HG03565 (cell line): ENCODE measurements at regions not wholly inside any gene's neighbourhood (a gene's known extent, or its start where the extent isn't known, plus 50 kb on each side); places are given as distances from the start of the nearest gene placed in this dataset.

Source experiments
- ATAC-seq: cut with Tn5 transposase; IDR thresholded peaks from one replicate; pipeline ENCODE4 v1.9.1; 2021; ENCODE audit warnings: mild to moderate bottlenecking, moderate library complexity; ENCODE audit not compliant: unreplicated experiment

DNA sequence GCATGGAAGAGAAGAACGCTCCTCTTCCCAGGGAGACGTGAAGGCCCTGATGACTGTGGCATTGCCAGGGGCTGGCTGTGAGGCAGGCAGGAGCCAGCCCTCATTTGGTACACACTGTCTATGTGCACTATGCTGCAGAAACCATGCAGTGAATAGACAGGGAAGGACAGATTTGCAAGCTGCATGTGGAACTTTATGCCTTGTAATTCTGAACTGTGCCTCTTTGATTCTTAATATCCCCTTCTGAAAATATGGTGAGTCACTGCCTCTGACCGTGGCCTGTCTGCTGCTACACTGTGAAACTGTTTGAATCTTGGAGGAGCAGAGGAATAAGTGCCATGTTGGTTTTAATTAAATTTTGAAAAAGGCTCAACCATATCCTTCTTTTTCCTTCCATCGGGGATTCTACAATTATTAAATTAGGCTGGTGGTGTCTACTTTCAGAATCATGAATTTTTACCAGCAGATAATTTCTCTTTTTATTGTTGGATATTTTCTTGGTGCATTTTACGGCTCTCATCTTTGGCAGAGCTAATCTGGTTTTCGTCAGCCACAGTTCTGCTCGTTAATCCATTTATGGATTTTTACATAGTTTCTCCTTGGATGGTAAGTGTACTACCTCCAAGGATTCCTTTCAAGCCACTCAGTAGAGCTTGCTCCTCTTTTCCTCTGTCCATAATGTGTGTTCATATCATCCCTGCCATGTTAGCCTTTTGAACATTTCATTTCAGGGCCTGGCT is 301.0 kb upstream of the SLC35B3 start:
- no peak for ATAC-seq

DNA sequence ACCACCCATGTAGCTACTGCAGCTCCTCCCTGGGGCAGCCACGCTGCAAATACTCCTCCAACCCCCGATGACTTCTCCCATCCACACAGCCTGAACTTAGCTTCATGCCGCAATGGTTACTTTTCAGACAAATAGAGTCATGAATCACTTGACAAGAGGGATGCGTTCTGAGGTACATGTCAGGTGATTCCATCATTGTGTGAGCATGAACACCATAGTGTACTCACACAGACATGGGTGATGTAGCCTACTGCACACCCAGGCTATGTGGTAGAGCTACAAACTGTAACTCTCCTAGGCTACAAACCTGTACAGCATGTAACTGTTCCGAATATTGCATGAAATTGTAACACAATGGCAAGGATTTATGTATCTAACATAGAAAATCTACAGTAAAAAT is 298.5 kb upstream of the SLC35B3 start:
- no peak for ATAC-seq

DNA sequence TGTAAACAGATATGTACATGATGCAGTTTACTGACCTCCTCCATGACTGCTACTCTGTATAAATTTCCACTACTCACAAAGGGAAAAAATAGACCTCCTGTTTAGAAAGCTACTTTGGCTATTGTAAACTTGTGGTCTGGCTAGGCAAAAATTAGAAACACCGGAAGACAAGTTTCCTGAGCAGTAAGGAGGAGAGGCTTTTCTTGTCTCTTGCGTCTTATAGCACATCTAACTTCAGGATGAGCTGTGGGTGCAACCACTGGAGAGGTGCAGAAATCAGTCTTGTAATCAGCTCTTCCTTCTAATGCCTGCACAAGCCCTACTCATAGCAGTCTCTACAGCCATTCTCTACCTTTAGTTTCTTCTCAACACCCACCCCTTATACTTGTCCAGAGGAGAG is 296.5 kb upstream of the SLC35B3 start:
- no peak for ATAC-seq

DNA sequence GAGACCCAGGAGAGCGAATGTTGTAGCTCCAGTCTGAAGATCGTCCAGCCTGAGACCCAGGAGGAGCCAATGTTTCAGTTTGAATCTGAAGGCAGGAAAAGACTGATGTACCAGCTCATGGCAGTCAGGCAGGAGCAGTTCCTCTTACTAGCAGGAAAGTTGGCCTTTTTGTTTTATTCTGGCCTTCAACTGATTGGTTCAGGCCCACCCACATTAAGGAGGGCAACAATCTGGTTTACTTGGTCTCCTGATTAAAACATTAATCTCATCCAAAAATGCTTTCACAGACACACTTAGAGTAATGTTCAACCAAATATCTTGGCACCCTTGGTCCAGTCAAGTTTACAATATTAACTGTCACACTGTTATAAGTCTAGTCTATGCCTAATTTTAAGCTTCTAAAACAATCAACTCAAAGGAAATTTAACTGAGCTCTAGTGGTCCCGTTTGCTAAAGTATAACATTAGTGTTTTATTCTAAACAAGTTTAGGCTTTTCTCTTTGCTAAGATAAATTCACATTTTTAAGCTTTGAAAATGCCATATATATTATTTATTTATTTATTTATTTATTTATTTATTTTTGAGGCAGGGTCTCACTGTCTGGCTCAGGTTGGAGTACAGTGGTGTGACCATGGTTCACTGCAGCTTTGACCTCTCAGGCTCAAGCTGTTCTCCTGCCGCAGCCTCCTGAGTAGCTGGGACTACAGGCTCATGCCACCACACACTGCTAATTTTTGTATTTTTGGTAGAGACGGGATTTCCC is 275.5 kb upstream of the SLC35B3 start:
- no peak for ATAC-seq

DNA sequence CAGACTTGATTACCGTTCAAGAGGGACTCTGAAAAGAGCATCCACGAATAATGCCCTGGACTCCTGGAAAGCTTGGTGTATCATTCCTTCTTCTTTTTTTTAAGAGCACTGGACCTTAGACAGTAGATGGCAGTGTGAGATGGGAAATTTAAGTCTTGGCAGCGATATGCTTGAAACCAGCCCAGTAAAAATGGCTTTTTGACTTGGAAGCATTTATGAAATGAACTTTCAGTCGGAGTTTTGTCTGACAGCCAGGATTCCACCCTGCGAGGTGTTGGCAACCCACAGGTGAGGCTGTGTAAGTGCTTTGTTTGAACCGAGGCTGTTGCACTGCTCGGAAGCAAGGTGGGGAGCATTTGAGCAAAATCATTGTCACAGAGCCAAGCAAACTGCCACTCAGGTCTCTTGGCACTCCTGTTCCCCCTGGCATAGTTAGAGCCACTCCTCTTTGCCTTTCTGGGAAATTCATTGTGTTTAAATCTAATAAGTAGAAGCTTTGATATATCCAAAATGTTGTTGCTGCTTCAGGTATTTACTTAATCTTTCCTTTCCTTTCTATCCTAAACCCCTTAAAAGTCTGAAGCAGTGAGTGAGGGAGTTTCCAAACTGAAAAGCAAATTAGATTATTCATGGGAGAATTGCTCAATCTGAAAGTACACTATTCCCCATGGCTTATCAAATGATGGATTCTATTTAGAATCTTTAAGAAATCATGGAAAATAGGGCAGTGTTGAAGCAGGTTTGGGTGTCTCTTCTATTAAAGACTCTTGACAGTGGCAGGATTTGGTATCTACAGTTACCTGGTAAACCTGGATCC is 272.8 kb upstream of the SLC35B3 start:
- ATAC-seq: no peak

DNA sequence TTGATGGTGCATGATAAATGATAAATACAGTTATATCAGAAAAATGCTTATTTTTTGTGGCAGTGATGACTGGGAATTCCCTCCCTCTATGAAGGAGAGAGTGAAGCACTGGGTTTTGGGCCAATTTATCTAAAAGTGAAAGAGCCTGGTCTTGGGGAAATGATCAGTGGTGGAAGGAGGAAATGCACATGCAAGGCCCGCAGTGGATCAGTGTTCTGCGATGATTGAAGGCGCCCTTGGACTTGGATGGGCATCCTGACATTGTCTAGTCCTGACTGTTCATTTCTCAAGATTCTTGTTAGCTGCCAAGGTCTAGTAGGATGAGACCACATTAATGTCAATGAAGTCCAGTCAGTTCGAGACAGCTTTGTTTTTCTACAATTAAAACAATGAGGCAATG is 272.0 kb upstream of the SLC35B3 start:
- no peak for ATAC-seq

DNA sequence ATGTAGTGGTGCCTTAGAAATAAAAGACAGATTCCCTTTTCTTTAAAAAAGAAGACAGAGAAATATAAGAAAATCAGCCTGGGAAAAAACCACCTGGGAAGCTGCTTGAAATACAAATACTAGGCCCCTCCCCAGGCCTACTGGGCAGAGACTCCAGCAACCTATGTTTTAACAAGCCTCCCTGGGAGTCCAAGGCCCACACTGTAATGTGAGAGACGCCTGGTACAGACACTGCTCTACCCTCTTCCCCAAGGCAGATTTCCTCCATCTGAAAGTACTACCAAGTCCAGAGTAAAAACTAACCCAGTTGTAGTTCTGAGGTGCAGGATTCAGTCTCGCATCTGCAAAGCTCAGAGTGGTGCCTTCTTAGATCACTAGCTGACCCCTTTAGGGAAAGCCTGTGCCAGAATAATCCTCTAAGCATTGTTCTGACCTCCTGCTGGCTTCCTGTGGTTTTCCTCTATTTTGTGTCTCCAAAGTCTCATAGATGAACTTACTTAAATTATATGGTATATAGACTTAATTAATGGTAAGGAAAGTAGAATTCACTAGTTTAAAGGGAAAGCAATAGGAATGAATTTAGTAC is 270.2 kb upstream of the SLC35B3 start:
- ATAC-seq: no peak

DNA sequence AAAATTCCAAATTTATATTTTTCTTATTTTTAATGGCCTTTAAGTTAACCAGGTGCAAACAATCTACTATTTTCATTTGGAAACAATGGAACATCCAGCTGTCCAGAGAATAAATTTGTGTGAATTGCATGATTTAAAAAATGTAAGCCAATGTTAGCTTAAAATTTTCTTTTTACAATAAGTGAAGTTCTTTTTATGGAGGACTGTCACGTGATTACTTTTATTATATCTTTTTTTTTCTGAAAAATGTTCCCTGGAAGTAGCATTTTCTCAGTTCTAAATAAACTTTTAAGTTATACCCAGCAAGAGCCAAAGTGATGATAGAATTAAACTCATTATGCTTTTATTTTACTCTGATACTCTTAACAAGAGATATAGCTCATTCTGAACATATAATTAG is 267.7 kb upstream of the SLC35B3 start:
- no peak for ATAC-seq

DNA sequence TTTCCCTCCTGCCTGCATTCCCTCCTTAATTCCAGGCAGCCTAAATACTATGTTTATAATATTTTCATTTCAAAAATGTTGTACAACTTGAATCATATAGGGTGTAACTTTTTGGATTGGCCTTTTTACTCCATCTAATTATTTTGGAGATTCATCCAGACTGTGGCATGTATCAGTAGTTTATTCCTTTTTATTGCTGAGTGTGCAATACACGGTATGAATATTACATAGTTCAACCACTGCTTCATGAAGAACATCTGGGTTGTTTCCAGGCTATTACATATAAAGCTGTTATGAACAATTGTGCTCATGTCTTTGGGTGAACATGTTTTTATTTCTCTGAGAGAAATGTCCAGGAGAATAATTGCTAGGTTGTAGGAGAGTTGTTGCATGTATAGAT is 253.5 kb upstream of the SLC35B3 start:
- no peak for ATAC-seq

DNA sequence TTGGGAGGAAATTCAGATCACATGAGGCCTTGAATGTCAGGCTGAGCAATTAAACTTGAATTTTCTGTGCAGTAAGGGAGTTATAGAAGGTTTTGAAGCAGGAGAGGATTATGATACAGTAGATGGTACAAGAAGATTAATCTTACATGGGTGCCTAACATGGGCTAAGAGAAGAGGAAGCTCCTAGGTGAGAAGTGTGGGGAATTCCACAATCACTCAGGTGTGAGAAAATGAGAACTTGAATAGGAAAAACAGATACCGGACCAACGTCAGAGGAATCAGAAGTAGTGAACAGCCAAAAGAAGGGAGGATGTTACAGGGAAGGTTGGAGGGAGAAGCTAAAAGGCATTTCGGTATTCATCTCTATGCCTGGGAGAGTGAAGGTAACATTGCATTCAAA is 250.7 kb upstream of the SLC35B3 start:
- no peak for ATAC-seq

DNA sequence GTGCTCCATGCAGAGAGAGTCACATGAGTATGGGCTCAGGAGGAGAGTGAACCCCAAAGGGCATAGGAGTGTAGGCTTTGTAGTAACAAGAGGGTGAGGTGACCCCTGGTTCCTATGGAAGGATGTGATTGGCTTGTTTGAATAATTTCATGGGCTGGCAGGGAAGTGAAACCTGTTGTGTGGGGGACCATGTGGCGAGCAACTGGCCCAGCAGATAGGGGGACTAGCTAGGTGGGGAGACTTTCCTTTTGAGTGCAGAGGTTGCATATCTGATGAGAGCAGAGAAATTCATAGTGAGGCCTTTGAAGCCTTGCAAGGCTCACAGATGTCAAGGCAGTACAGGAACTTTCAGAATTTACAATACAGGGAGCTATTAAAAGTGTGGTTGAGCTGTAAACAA is 247.9 kb upstream of the SLC35B3 start:
- peak; percentile 42 for ATAC-seq

DNA sequence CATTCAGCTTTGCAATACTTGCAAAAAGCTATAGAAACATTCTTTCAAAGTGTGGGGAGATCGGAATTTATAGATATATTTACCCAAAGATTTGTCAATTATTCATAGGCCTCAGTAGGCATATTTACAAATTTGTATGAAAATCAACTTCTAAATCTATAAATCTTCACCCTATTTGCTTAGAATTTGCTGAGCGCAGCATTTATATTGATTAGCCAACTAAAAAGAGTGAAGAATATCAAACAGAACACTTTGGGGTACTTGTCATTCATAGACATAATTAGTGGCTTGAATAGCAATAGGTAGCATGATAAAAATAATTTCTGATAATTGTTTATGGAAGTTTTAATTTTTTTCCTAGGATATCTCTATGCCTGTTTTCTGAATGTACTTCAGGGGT is 244.5 kb upstream of the SLC35B3 start:
- ATAC-seq: no peak

DNA sequence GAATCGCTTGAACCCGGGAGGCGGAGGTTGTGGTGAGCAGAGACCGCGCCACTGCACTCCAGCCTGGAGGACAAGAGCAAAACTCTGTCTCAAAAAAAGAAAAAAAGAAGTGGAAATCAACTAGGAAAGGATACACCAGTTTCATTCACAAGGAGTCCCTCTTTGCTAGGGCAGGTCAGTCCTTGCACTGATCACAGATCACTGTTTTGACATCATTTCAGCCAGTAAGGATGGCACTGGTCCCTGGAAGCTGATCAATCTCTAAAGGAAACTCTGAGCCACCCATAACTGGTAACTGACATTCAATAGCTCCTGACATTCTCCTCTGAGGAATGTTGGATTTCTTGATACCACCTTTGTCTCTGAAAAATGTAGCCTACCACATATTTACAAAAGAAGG is 243.1 kb upstream of the SLC35B3 start:
- ATAC-seq: no peak

DNA sequence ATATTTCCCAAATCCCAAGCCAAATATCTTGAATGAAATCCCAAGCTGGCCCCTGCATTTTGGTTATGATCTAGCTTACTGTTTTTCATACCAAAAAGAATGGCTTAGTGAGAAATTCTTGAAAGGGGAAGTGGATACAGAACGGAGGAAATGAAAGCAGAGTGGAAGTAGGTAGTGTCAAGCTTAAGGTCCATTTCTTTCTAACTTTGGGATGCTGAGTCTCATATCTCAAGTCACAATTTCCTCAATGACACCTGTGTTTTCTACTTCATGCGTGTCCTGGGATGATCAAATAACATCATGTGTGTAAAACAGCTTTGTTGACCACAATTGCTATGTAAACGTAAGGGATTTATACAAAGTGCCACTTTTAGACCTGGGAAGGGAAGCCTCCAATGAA is 238.8 kb upstream of the SLC35B3 start:
- no peak for ATAC-seq

DNA sequence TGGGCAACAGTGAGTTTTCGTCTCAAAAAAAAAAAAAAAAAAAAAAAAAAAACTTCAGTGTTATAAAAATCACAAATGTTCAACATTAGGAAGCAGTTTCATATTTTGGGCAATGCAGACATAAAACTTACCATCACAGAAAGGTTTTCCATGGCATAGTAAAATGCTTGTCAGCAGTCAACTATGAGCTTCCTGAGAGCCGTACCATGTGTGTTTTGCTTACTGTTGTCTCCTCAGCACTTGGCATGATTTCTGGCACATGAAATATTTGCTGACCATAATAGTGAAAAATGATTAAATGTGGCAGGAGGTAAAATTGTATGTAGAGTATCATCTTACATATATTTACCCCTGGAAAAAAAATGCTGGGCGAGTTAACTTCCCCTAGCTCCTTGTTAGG is 237.5 kb upstream of the SLC35B3 start:
- ATAC-seq: no peak

DNA sequence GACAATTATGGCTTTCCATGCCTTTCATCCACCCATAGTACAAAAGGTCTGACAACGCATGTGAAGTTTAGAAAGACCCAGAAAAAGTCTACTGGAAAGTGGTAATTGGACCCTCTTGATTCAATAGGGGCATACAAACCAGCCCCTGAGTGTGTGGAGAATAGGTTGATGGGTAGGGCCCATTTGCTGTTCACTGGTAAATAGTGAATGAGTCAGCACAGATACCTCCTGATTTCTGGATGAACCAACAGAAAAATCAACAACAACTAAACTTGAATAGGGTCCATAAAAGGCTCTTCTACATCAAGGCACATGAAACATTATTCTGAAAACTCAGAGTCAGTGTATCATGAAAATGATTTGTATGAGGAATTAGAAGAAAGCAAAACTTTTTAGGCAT is 235.4 kb upstream of the SLC35B3 start:
- no peak for ATAC-seq

DNA sequence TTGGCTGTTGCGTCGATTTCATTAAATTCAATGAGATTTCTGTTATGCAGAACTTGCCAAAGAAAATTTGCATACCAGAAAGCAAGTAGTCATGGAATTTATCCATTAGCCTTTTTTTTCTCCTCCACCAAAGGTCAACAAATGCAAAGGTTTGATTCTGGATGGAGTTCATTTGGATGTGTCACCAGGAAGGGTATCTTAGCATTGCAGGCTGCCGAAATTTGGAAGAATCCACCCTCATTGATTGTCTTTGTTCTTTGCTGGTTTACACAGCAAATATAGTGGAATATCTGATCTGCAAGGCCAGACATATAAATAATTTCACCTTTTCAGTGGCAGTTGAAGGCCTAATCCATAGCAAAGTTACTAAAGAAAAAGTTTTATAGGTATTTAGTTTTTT is 229.4 kb upstream of the SLC35B3 start:
- no peak for ATAC-seq

DNA sequence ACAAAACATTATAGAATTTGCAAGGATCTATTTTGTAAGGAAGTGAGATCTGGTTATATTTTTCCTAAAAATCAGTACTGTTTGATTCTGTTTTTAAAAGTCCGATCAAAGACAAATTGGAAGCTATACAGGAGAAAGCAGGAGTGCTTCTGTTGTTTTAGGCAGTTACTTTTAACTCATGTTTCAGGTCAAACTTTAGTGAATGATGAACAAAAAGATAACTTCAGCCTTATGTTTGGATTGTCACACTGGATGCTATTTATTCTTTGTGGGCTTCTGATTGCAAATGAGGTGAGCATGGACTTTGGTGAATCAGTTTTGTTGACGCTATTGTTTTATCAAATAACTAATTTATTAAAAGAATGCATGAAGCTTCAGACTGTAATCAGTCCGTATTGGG is 228.7 kb upstream of the SLC35B3 start:
- no peak for ATAC-seq

DNA sequence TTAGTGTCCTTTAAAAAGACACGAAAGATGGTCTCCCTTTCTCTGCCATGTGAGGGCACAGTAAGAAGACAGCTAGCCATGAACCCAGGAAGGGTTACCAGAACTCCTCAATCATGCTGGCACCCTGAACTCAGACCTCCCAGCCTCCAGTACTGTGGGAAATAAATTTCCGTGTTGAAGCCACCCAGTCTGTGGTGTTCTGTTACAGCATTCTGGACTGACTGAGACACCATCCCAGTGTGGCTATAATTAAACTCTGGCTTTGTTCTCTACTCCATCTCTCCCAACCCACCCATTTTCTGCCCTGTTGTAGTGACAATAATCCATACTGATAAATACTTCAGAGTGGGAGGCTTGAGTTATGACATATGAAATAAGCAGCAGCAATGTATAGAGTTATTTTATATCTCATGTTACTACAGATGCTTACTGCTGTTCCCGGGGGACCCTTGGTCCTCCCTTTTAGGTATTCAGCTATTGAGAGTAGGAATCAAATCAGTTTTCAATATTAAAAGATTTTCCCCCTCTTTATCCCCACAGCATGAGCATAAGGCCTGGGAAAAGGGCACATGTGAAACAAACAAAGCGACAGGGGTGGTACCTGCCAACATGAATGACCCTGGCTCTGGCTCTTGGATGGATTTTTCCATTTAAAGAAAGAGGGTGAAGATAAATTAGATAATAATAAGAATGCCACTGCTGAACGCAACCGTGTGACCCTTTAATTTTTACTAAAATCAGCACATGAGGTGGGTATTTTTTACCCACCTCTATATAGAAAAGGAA is 224.3 kb upstream of the SLC35B3 start:
- ATAC-seq: no peak

DNA sequence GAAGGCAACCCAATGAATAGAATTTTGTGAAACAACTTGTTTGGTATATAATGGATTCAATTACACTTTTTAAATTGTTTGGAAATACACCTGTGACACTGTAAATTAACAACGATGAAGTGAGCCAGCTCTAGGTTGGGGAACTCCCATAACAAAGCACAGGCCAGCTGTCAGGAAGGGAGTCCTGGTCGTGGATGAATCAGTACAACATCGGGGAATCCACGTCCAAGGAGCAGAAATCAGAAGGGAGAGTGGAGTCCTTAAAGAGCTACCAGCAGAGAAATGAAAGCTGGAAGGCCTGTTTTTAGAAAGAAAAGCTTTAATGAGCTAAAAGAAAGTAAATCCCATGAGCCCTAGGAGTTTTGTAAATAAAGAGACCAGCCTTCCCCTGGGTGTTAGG is 223.1 kb upstream of the SLC35B3 start:
- no peak for ATAC-seq

DNA sequence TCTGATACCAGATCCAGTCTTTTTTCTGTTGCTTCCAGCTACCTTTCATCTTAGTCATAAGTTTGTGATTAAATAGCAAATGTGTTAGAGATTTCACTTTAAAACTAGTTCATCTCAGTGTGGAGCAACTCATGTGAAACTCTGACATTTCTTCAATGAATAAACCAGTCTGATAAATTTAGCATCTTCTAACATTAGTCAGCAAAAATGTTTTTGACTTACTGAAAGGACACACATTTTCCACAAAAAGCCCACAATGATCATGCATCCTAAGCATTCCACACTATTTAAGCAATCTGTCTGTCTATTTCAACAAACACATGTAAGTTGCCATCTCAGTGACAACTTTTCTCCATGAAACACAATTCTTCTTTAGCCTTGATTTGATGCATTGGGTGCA is 222.2 kb upstream of the SLC35B3 start:
- no peak for ATAC-seq
